ENCODE measurements at regions not wholly inside any gene's neighbourhood (a gene's known extent, or its start where the extent isn't known, plus 50 kb on each side); places are given as distances from the start of the nearest gene placed in this dataset.

GRCh38 chr3:111323019-111323418 lies 219.0 kb upstream of the CD96 start:
- Histone ChIP-seq H4K91ac (replicated peaks; ENCODE audit: insufficient read length, low read length) (no peak overlapping the region), H3K56ac (replicated peaks; ENCODE audit: insufficient read length, low read depth, low read length) (no peak overlapping the region), H3K9ac (replicated peaks in 1 of 4; ENCODE audit: extremely low read depth in 1 of 4, low read depth in 3 of 4, low read length in 3 of 4) (no peak overlapping the region), H3K4me3 (ENCODE audit: extremely low read depth in 1 of 4, insufficient read depth in 2 of 4, low read depth in 3 of 4, low read length in 4 of 4) (no peak overlapping the region), H3K36me3 (ENCODE audit: control insufficient read depth in 2 of 4, insufficient read depth in 4 of 4, low read length in 3 of 4) (no peaks in the 10 kb centered on the region), H3K79me2 (ENCODE audit: control insufficient read depth in 1 of 2, insufficient read depth in 2 of 2, low read length in 2 of 2) (no peaks in the 10 kb centered on the region), H2BK12ac (ENCODE audit: low read depth, low read length) (no peak overlapping the region), H3K23me2 (ENCODE audit: low read depth, low read length) (no peaks in the 10 kb centered on the region), H3K27ac (ENCODE audit: low read depth, low read length) (no peak overlapping the region), H3K14ac (ENCODE audit: insufficient read length) (no peak overlapping the region), H3K79me1 (ENCODE audit: low read depth, low read length) (no peaks in the 10 kb centered on the region), H2BK15ac (ENCODE audit: low read length) (no peak overlapping the region), H2BK20ac (ENCODE audit: low read length) (no peak overlapping the region), H3K4me2 (ENCODE audit: insufficient read depth in 1 of 2, low read depth in 2 of 2, low read length in 2 of 2) (no peak overlapping the region), H4K5ac (ENCODE audit: insufficient read length, low read depth, low read length) (no peak overlapping the region), H2BK5ac (ENCODE audit: low read depth, low read length) (no peak overlapping the region), H2BK120ac (replicated peaks; ENCODE audit: low read depth, low read length) (no peak overlapping the region), H4K8ac (ENCODE audit: extremely low read depth, insufficient read depth, low read length) (no peak overlapping the region), H2AK5ac (ENCODE audit: low read depth, low read length) (no peak overlapping the region), H3K27me3 (replicated peaks in 1 of 4; ENCODE audit: control insufficient read depth in 3 of 4, extremely low read depth in 1 of 4, insufficient read depth in 3 of 4, low read length in 3 of 4) (no peaks in the 10 kb centered on the region; a peak in 1 of 7 replicates), H3K23ac (ENCODE audit: insufficient read length) (no peak overlapping the region), H3K9me3 (ENCODE audit: insufficient read depth in 2 of 2, low read depth in 1 of 2, low read length in 1 of 2) (no peaks in the 10 kb centered on the region), H4K20me1 (replicated peaks in 1 of 2; ENCODE audit: control insufficient read depth in 1 of 2, insufficient read depth in 2 of 2, low read length in 2 of 2) (no peaks in the 10 kb centered on the region), H3K18ac (ENCODE audit: extremely low read depth, low read length) (no peak overlapping the region), H3K4ac (replicated peaks; ENCODE audit: insufficient read length, low read depth, low read length) (no peak overlapping the region), H2AFZ (ENCODE audit: low read length) (no peak overlapping the region), H3K4me1 (replicated peaks in 1 of 4; ENCODE audit: control insufficient read depth in 3 of 4, insufficient read depth in 4 of 4, low read length in 3 of 4) (no peaks in the 10 kb centered on the region)
- TF ChIP-seq CREB1 (IDR thresholded peaks at IDR 0.05) (no peak), JUND (IDR thresholded peaks at IDR 0.05; ENCODE audit: low read length) (no peak), NANOG (IDR thresholded peaks at IDR 0.05; ENCODE audit: insufficient read depth, low read depth, low read length, poor library complexity, severe bottlenecking) (no peak)
- WGBS, 2 experiments (ENCODE audit: extremely low coverage in 1 of 2, insufficient coverage in 1 of 2, insufficient read length in 1 of 2, insufficient replicate concordance in 2 of 2, low coverage in 1 of 2, low lambda C conversion rate in 2 of 2, missing lambda C conversion rate in 1 of 2): 88% methylated on average over 3 of the region's 3 CpGs; no CpG with 5 or more reads in 1 of the 2 experiments
- FAIRE-seq: no peak
- ChIA-PET POLR2A (ENCODE audit: partially characterized antibody) (no interaction called here), CTCF (ENCODE audit: partially characterized antibody) (interaction anchor here (0.7 to 1.4 kb wide), 3 partner anchors 10 to 15 kb away, joined by 3 to 6 read pairs (median 4); no protein-coding TSS in a partner anchor)
- DNase-seq (ENCODE audit: low read depth in 1 of 2, low spot score in 2 of 2): no peak

Measured in H1 (cell line).